SK-N-SH treated with all-trans-retinoic acid at 6 μM for 48 hours (cell line): ENCODE measurements at regions not wholly inside any gene's neighbourhood (a gene's known extent, or its start where the extent isn't known, plus 50 kb on each side); places are given as distances from the start of the nearest gene placed in this dataset.

Experiments used
- ATAC-seq: fragments of 200-7000 bp; cut with Tn5 transposase; 3 replicates; pipeline ENCODE4 v1.9.1; 2020; ENCODE audit warnings: mild to moderate bottlenecking, moderate library complexity
- BACH2 ChIP-seq: fragments of 250-450 bp; sonication (Bioruptor Pico); IDR thresholded peaks from 2 replicates; pipeline ENCODE4 v1.9.0; 2021; ENCODE audit warnings: mild to moderate bottlenecking, borderline replicate concordance
- CSDC2 ChIP-seq: fragments of 250-450 bp; sonication (Bioruptor Pico); IDR thresholded peaks from 2 replicates; pipeline ENCODE4 v1.5.0; 2020; ENCODE audit warnings: mild to moderate bottlenecking, moderate library complexity
- ESRRG ChIP-seq: fragments of 250-450 bp; sonication (Bioruptor Pico); IDR thresholded peaks from 2 replicates; pipeline ENCODE4 v1.6.1; 2021; ENCODE audit warnings: mild to moderate bottlenecking
- GLIS3 ChIP-seq: fragments of 250-450 bp; sonication (Bioruptor Pico); IDR thresholded peaks from 2 replicates; pipeline ENCODE4 v1.5.0; 2020; ENCODE audit warnings: mild to moderate bottlenecking, moderate library complexity
- ISL1 ChIP-seq: fragments of 250-450 bp; sonication (Bioruptor Pico); IDR thresholded peaks from 2 replicates; pipeline ENCODE4 v2.1.2; 2022; ENCODE audit warnings: mild to moderate bottlenecking, moderate library complexity
- OSR1 ChIP-seq: fragments of 250-450 bp; sonication (Bioruptor Pico); IDR thresholded peaks from 2 replicates; pipeline ENCODE4 v1.8.0; 2022; ENCODE audit warnings: moderate library complexity, mild to moderate bottlenecking, inconsistent platforms
- PPARA ChIP-seq: fragments of 250-450 bp; sonication (Bioruptor Pico); IDR thresholded peaks from 2 replicates; pipeline ENCODE4 v1.5.0; 2020; ENCODE audit warnings: mild to moderate bottlenecking, borderline replicate concordance
- SNAI2 ChIP-seq: fragments of 250-450 bp; sonication (Bioruptor Pico); IDR thresholded peaks from 2 replicates; pipeline ENCODE4 v1.5.0; 2020; ENCODE audit warnings: mild to moderate bottlenecking, moderate library complexity
- TCF4 ChIP-seq: fragments of 250-450 bp; sonication (Bioruptor Pico); IDR thresholded peaks from 2 replicates; pipeline ENCODE4 v1.8.0; 2021; ENCODE audit warnings: mild to moderate bottlenecking, moderate library complexity, borderline replicate concordance
- TOX ChIP-seq: fragments of 250-450 bp; sonication (Bioruptor Pico); IDR thresholded peaks from 2 replicates; pipeline ENCODE4 v1.8.0; 2021; ENCODE audit warnings: mild to moderate bottlenecking, moderate library complexity, borderline replicate concordance
- ZC3H10 ChIP-seq: fragments of 250-450 bp; sonication (Bioruptor Pico); IDR thresholded peaks from 2 replicates; pipeline ENCODE4 v1.5.1; 2021; ENCODE audit warnings: mild to moderate bottlenecking, moderate library complexity
- ZFP30 ChIP-seq: fragments of 450-650 bp; formaldehyde crosslinking; IDR thresholded peaks from 2 replicates; pipeline ENCODE4 v1.5.0; 2022; ENCODE audit warnings: mild to moderate bottlenecking, moderate library complexity
- ZNF565 ChIP-seq: fragments of 450-650 bp; formaldehyde crosslinking; conservative IDR thresholded peaks from 2 replicates; pipeline ENCODE4 v1.5.0; 2020; ENCODE audit warnings: low read depth, mild to moderate bottlenecking, moderate library complexity
- ZNF70 ChIP-seq: fragments of 450-650 bp; formaldehyde crosslinking; IDR thresholded peaks from 2 replicates; pipeline ENCODE4 v1.5.0; 2020; ENCODE audit warnings: mild to moderate bottlenecking, moderate library complexity
- ZNF8 ChIP-seq: fragments of 450-650 bp; formaldehyde crosslinking; IDR thresholded peaks from 2 replicates; pipeline ENCODE4 v1.5.0; 2020; ENCODE audit warnings: mild to moderate bottlenecking, moderate library complexity
- TF ChIP-seq, protein P1 (sequence below): fragments of 250-450 bp; sonication (Bioruptor Pico); IDR thresholded peaks from 2 replicates; pipeline ENCODE4 v1.5.1; 2021; ENCODE audit warnings: mild to moderate bottlenecking, moderate library complexity
- TF ChIP-seq, protein P2 (sequence below): fragments of 250-450 bp; sonication (Bioruptor Pico); IDR thresholded peaks from 2 replicates; pipeline ENCODE4 v1.5.0; 2020; ENCODE audit warnings: mild to moderate bottlenecking, moderate library complexity
- TF ChIP-seq, protein P3 (sequence below): fragments of 250-450 bp; sonication (Bioruptor Pico); IDR thresholded peaks from 2 replicates; pipeline ENCODE4 v1.5.1; 2020; ENCODE audit warnings: low read depth, mild to moderate bottlenecking, moderate library complexity
- TF ChIP-seq, protein P4 (sequence below): fragments of 250-450 bp; sonication (Bioruptor Pico); IDR thresholded peaks from 2 replicates; pipeline ENCODE4 v1.8.0; 2021; ENCODE audit warnings: low read depth, mild to moderate bottlenecking, moderate library complexity, borderline replicate concordance
- TF ChIP-seq, protein P5 (sequence below): fragments of 250-450 bp; sonication (Bioruptor Pico); IDR thresholded peaks from 2 replicates; pipeline ENCODE4 v1.8.0; 2020; ENCODE audit warnings: mild to moderate bottlenecking, moderate library complexity, borderline replicate concordance

DNA sequence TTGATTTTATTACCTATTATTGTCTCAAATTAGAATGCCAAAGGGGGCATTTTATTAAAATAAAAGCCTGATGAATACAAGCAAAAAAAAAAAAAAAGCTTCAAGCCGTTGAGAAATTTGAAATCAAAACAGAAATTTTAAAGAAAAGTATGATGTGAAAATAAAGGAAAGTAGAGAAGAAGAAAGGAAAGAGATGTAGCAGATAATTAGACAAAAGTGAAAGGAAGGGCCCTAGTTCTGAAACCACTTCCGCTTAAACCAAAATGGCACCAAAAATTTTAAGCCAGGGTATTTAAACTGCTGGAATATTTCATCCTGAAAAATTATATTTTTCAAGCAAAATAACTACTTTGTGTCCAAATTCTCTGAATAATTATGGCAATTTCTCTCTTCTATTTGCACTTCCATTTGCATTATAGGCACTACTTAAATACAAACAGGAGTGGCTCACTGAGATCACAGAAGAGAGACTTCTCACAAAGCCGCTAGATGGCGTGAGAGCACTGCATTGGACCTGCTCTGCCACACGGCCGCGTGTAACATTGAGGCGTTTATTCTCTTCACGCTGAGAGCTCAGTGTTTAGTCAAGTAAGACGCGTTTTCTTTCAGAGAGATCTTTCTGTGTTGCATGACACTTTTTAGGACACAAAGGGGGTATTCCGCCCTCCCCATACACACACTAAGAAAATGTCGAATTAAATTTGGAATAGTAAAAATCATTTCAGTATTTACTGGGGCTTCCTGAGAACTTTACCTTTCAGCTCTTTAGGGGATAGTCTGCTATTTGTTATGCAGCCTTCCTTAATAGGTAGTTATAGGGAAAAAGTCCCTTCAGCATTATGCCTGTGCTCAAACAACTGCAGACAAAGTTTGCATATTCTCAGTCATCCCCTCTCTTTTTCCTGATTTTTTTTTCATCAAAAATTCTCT lies 368.4 kb upstream of the CCNH start:
- no peak for TF ChIP-seq PPARA (CRISPR knock-in tag)
- no peak for TF ChIP-seq SNAI2 (CRISPR knock-in tag)
- TF ChIP-seq ZNF565 (CRISPR knock-in tag) = no peak
- TF ChIP-seq, protein P1, sequence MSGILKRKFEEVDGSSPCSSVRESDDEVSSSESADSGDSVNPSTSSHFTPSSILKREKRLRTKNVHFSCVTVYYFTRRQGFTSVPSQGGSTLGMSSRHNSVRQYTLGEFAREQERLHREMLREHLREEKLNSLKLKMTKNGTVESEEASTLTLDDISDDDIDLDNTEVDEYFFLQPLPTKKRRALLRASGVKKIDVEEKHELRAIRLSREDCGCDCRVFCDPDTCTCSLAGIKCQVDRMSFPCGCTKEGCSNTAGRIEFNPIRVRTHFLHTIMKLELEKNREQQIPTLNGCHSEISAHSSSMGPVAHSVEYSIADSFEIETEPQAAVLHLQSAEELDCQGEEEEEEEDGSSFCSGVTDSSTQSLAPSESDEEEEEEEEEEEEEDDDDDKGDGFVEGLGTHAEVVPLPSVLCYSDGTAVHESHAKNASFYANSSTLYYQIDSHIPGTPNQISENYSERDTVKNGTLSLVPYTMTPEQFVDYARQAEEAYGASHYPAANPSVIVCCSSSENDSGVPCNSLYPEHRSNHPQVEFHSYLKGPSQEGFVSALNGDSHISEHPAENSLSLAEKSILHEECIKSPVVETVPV (CRISPR knock-in tag) = no peak
- TF ChIP-seq ZC3H10 (CRISPR knock-in tag) = no peak
- TF ChIP-seq, protein P2, sequence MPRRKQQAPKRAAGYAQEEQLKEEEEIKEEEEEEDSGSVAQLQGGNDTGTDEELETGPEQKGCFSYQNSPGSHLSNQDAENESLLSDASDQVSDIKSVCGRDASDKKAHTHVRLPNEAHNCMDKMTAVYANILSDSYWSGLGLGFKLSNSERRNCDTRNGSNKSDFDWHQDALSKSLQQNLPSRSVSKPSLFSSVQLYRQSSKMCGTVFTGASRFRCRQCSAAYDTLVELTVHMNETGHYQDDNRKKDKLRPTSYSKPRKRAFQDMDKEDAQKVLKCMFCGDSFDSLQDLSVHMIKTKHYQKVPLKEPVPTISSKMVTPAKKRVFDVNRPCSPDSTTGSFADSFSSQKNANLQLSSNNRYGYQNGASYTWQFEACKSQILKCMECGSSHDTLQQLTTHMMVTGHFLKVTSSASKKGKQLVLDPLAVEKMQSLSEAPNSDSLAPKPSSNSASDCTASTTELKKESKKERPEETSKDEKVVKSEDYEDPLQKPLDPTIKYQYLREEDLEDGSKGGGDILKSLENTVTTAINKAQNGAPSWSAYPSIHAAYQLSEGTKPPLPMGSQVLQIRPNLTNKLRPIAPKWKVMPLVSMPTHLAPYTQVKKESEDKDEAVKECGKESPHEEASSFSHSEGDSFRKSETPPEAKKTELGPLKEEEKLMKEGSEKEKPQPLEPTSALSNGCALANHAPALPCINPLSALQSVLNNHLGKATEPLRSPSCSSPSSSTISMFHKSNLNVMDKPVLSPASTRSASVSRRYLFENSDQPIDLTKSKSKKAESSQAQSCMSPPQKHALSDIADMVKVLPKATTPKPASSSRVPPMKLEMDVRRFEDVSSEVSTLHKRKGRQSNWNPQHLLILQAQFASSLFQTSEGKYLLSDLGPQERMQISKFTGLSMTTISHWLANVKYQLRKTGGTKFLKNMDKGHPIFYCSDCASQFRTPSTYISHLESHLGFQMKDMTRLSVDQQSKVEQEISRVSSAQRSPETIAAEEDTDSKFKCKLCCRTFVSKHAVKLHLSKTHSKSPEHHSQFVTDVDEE (CRISPR knock-in tag) = no peak
- TF ChIP-seq ISL1 (CRISPR knock-in tag) = no peak
- TF ChIP-seq GLIS3 = no peak
- TF ChIP-seq ESRRG (CRISPR knock-in tag) = no peak
- TF ChIP-seq, protein P3, sequence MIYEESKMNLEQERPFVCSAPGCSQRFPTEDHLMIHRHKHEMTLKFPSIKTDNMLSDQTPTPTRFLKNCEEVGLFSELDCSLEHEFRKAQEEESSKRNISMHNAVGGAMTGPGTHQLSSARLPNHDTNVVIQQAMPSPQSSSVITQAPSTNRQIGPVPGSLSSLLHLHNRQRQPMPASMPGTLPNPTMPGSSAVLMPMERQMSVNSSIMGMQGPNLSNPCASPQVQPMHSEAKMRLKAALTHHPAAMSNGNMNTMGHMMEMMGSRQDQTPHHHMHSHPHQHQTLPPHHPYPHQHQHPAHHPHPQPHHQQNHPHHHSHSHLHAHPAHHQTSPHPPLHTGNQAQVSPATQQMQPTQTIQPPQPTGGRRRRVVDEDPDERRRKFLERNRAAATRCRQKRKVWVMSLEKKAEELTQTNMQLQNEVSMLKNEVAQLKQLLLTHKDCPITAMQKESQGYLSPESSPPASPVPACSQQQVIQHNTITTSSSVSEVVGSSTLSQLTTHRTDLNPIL = no peak
- ATAC-seq = peak; percentile 100

DNA sequence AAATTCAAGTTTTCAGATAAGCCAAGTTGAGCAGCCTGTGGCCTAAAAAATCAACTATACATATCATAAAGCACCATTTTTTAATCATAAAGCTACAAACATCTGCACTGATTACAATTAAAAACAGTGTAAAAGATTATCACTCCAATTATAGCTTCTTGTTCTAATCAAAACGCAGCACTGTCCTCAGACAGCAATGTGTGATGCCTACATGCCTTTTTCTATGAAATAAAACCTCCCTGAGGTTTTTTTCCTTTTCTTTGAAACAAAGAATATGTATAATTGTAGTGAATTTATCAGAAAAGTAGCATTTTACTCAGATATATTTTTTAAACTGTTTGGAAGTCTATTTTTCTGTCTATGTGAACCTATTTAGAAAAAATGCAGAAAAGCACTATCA lies 366.1 kb upstream of the CCNH start:
- ATAC-seq = no peak
- TF ChIP-seq ZNF565 (CRISPR knock-in tag) (no peak), ZC3H10 (CRISPR knock-in tag) (no peak), TCF4 (CRISPR knock-in tag) (no peak), GLIS3 (no peak)

DNA sequence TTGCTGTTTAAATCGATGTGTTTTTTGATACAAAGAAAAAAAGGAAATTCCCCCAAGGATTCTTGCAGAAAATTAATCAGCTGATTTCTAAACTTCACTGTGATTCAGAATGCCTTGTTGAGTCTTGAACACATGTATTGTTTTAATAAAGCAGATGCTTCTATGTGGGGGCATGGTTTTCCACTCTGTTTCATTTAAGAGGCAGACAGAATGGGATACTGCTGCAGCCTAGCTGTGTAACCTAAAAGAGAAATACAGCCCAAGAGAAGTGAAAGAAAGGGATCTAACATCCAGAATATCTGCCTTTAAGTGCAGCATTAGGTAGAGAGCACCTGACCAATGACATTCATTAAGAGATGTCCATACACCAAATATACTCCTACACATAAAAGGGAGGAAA lies 365.1 kb upstream of the CCNH start:
- ATAC-seq = no peak
- TF ChIP-seq ZC3H10 (CRISPR knock-in tag) (no peak), ZNF8 (CRISPR knock-in tag) (no peak), ZNF70 (no peak), PPARA (CRISPR knock-in tag) (no peak), OSR1 (CRISPR knock-in tag) (no peak), ZFP30 (CRISPR knock-in tag) (no peak), ZNF565 (CRISPR knock-in tag) (no peak), GLIS3 (no peak), ISL1 (CRISPR knock-in tag) (no peak), CSDC2 (CRISPR knock-in tag) (no peak), ESRRG (CRISPR knock-in tag) (no peak), BACH2 (CRISPR knock-in tag) (no peak), TOX (CRISPR knock-in tag) (no peak), SNAI2 (CRISPR knock-in tag) (no peak)
- TF ChIP-seq, protein P2 (CRISPR knock-in tag) = no peak
- TF ChIP-seq, protein P1 (CRISPR knock-in tag) = no peak
- TF ChIP-seq, protein P4, sequence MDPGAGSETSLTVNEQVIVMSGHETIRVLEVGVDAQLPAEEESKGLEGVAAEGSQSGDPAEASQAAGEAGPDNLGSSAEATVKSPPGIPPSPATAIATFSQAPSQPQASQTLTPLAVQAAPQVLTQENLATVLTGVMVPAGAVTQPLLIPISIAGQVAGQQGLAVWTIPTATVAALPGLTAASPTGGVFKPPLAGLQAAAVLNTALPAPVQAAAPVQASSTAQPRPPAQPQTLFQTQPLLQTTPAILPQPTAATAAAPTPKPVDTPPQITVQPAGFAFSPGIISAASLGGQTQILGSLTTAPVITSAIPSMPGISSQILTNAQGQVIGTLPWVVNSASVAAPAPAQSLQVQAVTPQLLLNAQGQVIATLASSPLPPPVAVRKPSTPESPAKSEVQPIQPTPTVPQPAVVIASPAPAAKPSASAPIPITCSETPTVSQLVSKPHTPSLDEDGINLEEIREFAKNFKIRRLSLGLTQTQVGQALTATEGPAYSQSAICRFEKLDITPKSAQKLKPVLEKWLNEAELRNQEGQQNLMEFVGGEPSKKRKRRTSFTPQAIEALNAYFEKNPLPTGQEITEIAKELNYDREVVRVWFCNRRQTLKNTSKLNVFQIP (CRISPR knock-in tag) = no peak
- TF ChIP-seq, protein P3 = no peak
- TF ChIP-seq, protein P5, sequence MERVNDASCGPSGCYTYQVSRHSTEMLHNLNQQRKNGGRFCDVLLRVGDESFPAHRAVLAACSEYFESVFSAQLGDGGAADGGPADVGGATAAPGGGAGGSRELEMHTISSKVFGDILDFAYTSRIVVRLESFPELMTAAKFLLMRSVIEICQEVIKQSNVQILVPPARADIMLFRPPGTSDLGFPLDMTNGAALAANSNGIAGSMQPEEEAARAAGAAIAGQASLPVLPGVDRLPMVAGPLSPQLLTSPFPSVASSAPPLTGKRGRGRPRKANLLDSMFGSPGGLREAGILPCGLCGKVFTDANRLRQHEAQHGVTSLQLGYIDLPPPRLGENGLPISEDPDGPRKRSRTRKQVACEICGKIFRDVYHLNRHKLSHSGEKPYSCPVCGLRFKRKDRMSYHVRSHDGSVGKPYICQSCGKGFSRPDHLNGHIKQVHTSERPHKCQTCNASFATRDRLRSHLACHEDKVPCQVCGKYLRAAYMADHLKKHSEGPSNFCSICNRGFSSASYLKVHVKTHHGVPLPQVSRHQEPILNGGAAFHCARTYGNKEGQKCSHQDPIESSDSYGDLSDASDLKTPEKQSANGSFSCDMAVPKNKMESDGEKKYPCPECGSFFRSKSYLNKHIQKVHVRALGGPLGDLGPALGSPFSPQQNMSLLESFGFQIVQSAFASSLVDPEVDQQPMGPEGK (CRISPR knock-in tag) = no peak
